Calu3 (cell line): ENCODE measurements at regions not wholly inside any gene's neighbourhood (a gene's known extent, or its start where the extent isn't known, plus 50 kb on each side); places are given as distances from the start of the nearest gene placed in this dataset.
"Not testable (repeated sequence)": the region's sequence is repeated elsewhere in the genome, so short reads cannot be mapped to it uniquely, and the experiment has no call there.

ENCODE experiments used
- BruUV-seq: library from RNA; stranded (reverse); fragments of 400-500 nt; replicated peaks from 2 replicates; lab custom pipeline; 2021; lab: Mats Ljungman, UMichigan
- CTCF ChIA-PET: fragments of 300-600 bp; sonication (Branson Sonifier 250); formaldehyde crosslinking; loops from one replicate; lab custom pipeline; 2022; ENCODE audit warnings: antibody characterized with exemption; lab: Charles Lee
- DNase-seq: peaks from one replicate; pipeline ENCODE4 v3.0.0; 2022
- H3K27ac Mint-ChIP-seq: one replicate; pipeline ENCODE4 v1.8.0; 2022; ENCODE audit warnings: mixed read lengths; ENCODE audit not compliant: unreplicated experiment
- H3K27me3 Mint-ChIP-seq: one replicate; pipeline ENCODE4 v1.8.0; 2022; ENCODE audit warnings: mixed read lengths; ENCODE audit not compliant: unreplicated experiment
- H3K36me3 Mint-ChIP-seq: one replicate; pipeline ENCODE4 v1.8.0; 2022; ENCODE audit warnings: mild to moderate bottlenecking, moderate library complexity, mixed read lengths; ENCODE audit not compliant: insufficient read depth, unreplicated experiment
- H3K4me1 Mint-ChIP-seq: one replicate; pipeline ENCODE4 v1.8.0; 2022; ENCODE audit warnings: mild to moderate bottlenecking, low read depth, mixed read lengths; ENCODE audit not compliant: unreplicated experiment
- H3K4me3 Mint-ChIP-seq: one replicate; pipeline ENCODE4 v1.8.0; 2022; ENCODE audit warnings: mild to moderate bottlenecking, low read depth, moderate library complexity, mixed read lengths; ENCODE audit not compliant: unreplicated experiment
- H3K9me3 Mint-ChIP-seq: one replicate; pipeline ENCODE4 v1.8.0; 2022; ENCODE audit warnings: low read depth, mixed read lengths; ENCODE audit not compliant: unreplicated experiment
- intact Hi-C: fragments of 100-400 bp; cut with micrococcal nuclease; formaldehyde crosslinking; loops from one replicate; pipeline ENCODE4 v1.10.0; 2022; ENCODE audit not compliant: unreplicated experiment
- TF ChIP-seq, protein P1 (sequence below): fragments of 200-600 bp; IDR thresholded peaks from one replicate; pipeline ENCODE4 v1.8.0; 2022; ENCODE audit warnings: antibody characterized with exemption; ENCODE audit not compliant: unreplicated experiment

DNA sequence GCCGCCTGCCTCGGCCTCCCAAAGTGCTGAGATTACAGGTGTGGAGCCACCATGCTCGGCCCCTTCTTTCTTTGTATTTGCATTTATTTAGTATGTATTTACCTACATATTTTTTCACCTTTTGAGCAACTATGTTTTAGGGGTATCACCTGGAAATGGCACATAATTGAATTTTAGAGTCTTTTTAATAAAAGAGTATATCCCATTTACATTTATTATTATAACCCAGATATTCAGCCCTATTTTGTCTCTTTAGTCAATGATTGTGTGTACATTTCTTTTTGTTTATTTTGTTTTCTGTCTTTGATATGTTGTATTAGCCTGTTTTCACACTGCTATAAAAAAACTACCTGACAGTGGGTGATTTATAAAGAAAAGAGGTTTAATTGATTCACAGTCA lies 56.8 kb upstream of the CCND1 start:
- peaks cover 8% of the 10 kb centered on the region for H3K4me1 Mint-ChIP-seq
- intact Hi-C loops, result no loop called here
- no peak for DNase-seq
- no peaks in the 10 kb centered on the region for H3K27me3 Mint-ChIP-seq
- no TSS peak for BruUV-seq
- TF ChIP-seq, protein P1, sequence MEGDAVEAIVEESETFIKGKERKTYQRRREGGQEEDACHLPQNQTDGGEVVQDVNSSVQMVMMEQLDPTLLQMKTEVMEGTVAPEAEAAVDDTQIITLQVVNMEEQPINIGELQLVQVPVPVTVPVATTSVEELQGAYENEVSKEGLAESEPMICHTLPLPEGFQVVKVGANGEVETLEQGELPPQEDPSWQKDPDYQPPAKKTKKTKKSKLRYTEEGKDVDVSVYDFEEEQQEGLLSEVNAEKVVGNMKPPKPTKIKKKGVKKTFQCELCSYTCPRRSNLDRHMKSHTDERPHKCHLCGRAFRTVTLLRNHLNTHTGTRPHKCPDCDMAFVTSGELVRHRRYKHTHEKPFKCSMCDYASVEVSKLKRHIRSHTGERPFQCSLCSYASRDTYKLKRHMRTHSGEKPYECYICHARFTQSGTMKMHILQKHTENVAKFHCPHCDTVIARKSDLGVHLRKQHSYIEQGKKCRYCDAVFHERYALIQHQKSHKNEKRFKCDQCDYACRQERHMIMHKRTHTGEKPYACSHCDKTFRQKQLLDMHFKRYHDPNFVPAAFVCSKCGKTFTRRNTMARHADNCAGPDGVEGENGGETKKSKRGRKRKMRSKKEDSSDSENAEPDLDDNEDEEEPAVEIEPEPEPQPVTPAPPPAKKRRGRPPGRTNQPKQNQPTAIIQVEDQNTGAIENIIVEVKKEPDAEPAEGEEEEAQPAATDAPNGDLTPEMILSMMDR, result no peak
- no peaks in the 10 kb centered on the region for H3K9me3 Mint-ChIP-seq
- no peak overlapping the region for H3K27ac Mint-ChIP-seq
- CTCF ChIA-PET, result no interaction called here
- H3K4me3 Mint-ChIP-seq, result no peak overlapping the region
- no peaks in the 10 kb centered on the region for H3K36me3 Mint-ChIP-seq

DNA sequence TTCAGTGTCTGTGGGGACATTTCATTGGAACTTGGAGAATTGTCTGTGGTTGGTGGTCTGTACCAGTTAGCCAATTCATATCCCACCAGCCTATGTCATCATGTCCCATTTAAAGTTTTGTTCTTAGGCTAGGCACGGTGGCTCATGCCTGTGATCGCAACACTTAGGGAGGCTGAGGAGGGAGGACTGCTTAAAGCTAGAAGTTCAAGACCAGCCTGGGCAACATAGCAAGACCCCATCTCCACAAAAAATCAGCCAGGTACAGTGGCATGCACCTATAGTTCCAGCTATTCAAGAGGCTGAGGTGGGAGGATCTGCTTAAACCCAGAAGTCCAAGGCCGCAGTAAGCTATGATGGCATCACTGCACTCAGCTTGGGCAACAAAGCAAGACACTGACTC lies 55.6 kb upstream of the CCND1 start:
- BruUV-seq, result no TSS peak
- intact Hi-C loops, result no loop called here
- CTCF ChIA-PET, result interaction anchor here (0.7 to 0.8 kb wide), 2 partner anchors 98 to 588 kb away, joined by 3 read pairs; no protein-coding TSS in a partner anchor
- H3K4me3 Mint-ChIP-seq, result no peak overlapping the region
- peaks cover 8% of the 10 kb centered on the region for H3K4me1 Mint-ChIP-seq
- no peaks in the 10 kb centered on the region for H3K9me3 Mint-ChIP-seq
- no peak overlapping the region for H3K27ac Mint-ChIP-seq
- no peak for DNase-seq
- no peaks in the 10 kb centered on the region for H3K27me3 Mint-ChIP-seq
- TF ChIP-seq, protein P1, result no peak
- no peaks in the 10 kb centered on the region for H3K36me3 Mint-ChIP-seq

DNA sequence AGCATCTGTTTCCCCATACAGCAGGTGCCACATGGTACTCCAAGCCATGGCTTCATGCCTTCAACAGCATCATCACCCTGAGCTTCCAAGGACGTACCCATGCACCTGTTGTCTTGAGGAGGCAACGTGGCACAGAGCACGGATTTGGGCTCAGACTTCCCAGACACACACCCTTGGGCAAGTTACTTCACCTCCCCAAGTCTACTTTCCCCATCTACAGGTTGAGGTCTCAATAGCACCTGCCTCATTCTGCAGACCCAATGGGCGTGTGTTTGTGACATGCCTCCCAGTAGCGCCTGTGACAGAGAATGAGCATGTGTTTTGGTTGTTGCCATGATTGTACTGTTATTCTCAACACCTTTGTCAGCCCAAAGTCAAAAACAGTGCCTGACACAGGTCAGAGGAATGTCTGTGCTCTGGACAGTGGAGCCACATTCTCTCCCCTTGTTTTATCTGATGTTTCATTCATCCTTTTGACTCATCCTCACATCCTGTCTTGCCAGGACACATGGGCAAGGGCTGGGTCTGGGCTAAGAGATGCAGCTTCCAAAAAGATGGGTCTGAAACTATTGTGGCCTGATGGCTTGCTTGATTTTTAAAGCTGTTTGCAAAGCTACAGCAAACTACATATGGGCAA lies 53.4 kb upstream of the CCND1 start:
- BruUV-seq, result no TSS peak
- Mint-ChIP-seq H3K9me3 (no peaks in the 10 kb centered on the region), H3K4me3 (no peak overlapping the region), H3K36me3 (no peaks in the 10 kb centered on the region), H3K27me3 (no peaks in the 10 kb centered on the region), H3K4me1 (peaks cover 8% of the 10 kb centered on the region), H3K27ac (no peak overlapping the region)
- TF ChIP-seq, protein P1, result no peak
- no peak for DNase-seq
- intact Hi-C loops, result no loop called here
- CTCF ChIA-PET, result no interaction called here

DNA sequence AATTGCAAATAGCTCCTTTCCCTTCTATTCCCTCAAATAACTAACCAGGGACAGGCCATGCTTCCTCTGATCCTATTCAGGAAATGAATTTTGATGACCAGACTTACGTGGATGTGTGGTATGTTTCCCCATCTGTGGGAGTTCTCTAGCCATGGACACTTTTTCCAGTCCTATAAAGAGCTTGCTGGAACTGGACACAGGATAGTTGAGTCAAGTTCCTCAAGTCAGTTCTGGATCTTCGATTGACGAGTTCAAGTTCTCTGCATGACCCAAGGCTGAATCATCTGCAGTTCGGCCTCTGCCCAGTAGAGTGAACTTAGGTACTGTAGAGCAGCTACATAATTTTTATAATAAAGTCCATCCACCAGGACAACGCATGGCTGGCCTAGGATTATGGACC lies 52.7 kb upstream of the CCND1 start:
- Mint-ChIP-seq H3K9me3 (no peaks in the 10 kb centered on the region), H3K27ac (no peak overlapping the region), H3K36me3 (no peaks in the 10 kb centered on the region), H3K4me3 (no peak overlapping the region), H3K27me3 (no peaks in the 10 kb centered on the region), H3K4me1 (peaks cover 8% of the 10 kb centered on the region)
- no TSS peak for BruUV-seq
- CTCF ChIA-PET, result interaction anchor here (1.2 kb wide), 1 partner anchor 13 kb away, joined by 3 read pairs; no protein-coding TSS in a partner anchor
- intact Hi-C loops, result no loop called here
- peak; percentile 13 for DNase-seq
- TF ChIP-seq, protein P1, result no peak

DNA sequence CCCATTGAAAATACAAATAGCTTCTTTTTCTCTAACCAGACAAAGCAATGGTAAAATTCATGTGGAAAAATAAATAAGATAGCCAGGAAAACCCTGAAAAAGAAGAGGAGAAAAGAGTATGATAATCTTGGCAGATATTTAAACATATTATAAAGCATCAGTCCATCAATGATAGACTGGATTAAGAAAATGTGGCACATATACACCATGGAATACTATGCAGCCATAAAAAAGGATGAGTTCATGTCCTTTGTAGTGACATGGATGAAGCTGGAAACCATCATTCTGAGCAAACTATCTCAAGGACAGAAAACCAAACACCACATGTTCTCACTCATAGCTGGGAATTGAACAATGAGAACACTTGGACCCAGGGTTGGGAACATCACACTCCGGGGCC lies 50.9 kb upstream of the CCND1 start:
- CTCF ChIA-PET, H3K4me1 Mint-ChIP-seq, H3K4me3 Mint-ChIP-seq, BruUV-seq, intact Hi-C loops, DNase-seq, H3K27ac Mint-ChIP-seq, H3K9me3 Mint-ChIP-seq, H3K27me3 Mint-ChIP-seq, H3K36me3 Mint-ChIP-seq: not testable (repeated sequence)
